ENCODE measurements at regions not wholly inside any gene's neighbourhood (a gene's known extent, or its start where the extent isn't known, plus 50 kb on each side); places are given as distances from the start of the nearest gene placed in this dataset.

DNA sequence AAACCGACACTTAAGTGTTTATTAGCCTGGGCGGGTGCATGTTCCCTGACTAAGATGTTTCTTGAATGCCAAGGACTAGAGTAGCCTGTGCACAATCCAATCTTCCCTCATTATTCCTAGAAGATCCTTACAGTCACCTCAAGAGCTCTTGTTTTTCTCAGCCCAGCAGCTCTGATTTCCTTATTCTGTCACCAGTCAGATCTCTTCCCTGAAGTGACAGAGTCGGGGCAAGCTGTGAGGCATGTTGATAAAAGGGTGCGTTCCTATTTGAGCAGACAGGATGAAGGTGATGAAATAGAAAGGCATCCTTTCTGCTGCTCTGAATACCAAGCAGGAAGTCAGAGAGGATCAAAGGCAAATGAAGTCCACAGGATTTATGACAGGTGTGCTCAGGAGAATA lies 125.6 kb upstream of the MCTP2 start:
- Histone ChIP-seq H3K27me3 (ENCODE audit: insufficient read depth, low read length, poor library complexity, severe bottlenecking) (no peaks in the 10 kb centered on the region), H3K9me2 (replicated peaks; ENCODE audit: low read depth, low read length) (no peaks in the 10 kb centered on the region), H3K4me3 (ENCODE audit: low read length, poor library complexity, severe bottlenecking) (no peak overlapping the region), H4K20me1 (ENCODE audit: insufficient read depth, low read length, poor library complexity, severe bottlenecking) (no peaks in the 10 kb centered on the region), H3K79me2 (ENCODE audit: insufficient read depth, low read length) (no peaks in the 10 kb centered on the region), H3K4me1 (ENCODE audit: insufficient read depth, low read length, poor library complexity, severe bottlenecking) (no peaks in the 10 kb centered on the region), H3K36me3 (ENCODE audit: insufficient read depth, low read length) (no peaks in the 10 kb centered on the region), H2AFZ (ENCODE audit: low read length) (no peak overlapping the region), H3K4me2 (ENCODE audit: low read depth, low read length, poor library complexity, severe bottlenecking) (no peak overlapping the region), H3K9me3 (ENCODE audit: insufficient read depth, low read depth, low read length) (no peaks in the 10 kb centered on the region), H3K9ac (ENCODE audit: low read depth, low read length, poor library complexity, severe bottlenecking) (no peak overlapping the region), H3F3A (ENCODE audit: low read depth) (no peaks in the 10 kb centered on the region)
- TF ChIP-seq, protein P1, sequence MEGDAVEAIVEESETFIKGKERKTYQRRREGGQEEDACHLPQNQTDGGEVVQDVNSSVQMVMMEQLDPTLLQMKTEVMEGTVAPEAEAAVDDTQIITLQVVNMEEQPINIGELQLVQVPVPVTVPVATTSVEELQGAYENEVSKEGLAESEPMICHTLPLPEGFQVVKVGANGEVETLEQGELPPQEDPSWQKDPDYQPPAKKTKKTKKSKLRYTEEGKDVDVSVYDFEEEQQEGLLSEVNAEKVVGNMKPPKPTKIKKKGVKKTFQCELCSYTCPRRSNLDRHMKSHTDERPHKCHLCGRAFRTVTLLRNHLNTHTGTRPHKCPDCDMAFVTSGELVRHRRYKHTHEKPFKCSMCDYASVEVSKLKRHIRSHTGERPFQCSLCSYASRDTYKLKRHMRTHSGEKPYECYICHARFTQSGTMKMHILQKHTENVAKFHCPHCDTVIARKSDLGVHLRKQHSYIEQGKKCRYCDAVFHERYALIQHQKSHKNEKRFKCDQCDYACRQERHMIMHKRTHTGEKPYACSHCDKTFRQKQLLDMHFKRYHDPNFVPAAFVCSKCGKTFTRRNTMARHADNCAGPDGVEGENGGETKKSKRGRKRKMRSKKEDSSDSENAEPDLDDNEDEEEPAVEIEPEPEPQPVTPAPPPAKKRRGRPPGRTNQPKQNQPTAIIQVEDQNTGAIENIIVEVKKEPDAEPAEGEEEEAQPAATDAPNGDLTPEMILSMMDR (conservative IDR thresholded peaks at IDR 0.05; ENCODE audit: low read length): no peak
- TF ChIP-seq EZH2phosphoT487 (IDR thresholded peaks at IDR 0.05; ENCODE audit: borderline replicate concordance): no peak

DNA sequence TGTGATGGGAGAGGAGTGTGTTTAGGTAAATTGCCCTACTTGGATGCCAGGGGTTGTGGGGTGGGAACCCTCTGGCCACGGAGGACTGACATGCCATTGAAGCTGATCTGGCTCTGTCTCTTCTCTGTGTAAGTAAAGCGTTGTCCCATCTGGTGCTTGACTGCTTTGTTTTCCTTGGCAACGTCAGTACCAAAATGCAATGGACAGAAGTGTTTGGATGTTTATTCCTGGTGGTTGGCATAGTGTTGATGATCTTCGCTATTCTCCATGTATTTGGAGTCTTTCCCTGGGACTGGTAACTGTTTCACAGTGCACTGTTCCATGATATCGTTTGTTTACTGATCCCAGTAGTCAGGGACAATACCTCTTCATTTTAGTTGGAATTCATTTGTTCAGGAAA lies 130.5 kb upstream of the MCTP2 start:
- Histone ChIP-seq H3K9ac (ENCODE audit: low read depth, low read length, poor library complexity, severe bottlenecking) (no peak overlapping the region), H3K9me3 (ENCODE audit: insufficient read depth, low read depth, low read length) (no peaks in the 10 kb centered on the region), H3K4me3 (ENCODE audit: low read length, poor library complexity, severe bottlenecking) (no peak overlapping the region), H3K79me2 (ENCODE audit: insufficient read depth, low read length) (no peaks in the 10 kb centered on the region), H3K9me2 (replicated peaks; ENCODE audit: low read depth, low read length) (no peaks in the 10 kb centered on the region), H3K4me1 (ENCODE audit: insufficient read depth, low read length, poor library complexity, severe bottlenecking) (no peaks in the 10 kb centered on the region), H2AFZ (ENCODE audit: low read length) (no peak overlapping the region), H3K27me3 (ENCODE audit: insufficient read depth, low read length, poor library complexity, severe bottlenecking) (no peaks in the 10 kb centered on the region), H3K36me3 (ENCODE audit: insufficient read depth, low read length) (no peaks in the 10 kb centered on the region), H3F3A (ENCODE audit: low read depth) (no peaks in the 10 kb centered on the region), H4K20me1 (ENCODE audit: insufficient read depth, low read length, poor library complexity, severe bottlenecking) (no peaks in the 10 kb centered on the region), H3K4me2 (ENCODE audit: low read depth, low read length, poor library complexity, severe bottlenecking) (no peak overlapping the region)
- no peak for TF ChIP-seq EZH2phosphoT487 (IDR thresholded peaks at IDR 0.05; ENCODE audit: borderline replicate concordance)
- TF ChIP-seq, protein P1 (conservative IDR thresholded peaks at IDR 0.05; ENCODE audit: low read length): no peak

DNA sequence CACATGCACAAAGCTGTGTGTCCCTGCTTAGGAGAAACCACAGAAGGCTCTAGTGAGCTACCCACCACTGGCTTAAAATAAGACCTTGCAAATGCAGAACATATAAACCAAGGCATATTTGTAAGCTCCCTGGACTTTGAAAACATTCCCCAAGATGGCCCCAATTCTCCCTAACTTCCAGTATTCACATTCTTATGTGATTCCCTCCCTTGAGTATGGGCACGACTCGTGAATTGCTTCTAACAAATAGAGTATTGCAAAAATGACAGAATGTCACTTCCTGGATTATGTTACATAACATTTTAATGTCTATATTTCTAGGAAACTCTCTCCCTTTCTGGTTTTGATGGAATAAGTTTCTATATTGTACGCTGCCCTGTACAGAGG lies 131.8 kb upstream of the MCTP2 start:
- H3K36me3 ChIP-seq (ENCODE audit: insufficient read depth, low read length): no peaks in the 10 kb centered on the region
- H3K27me3 ChIP-seq (ENCODE audit: insufficient read depth, low read length, poor library complexity, severe bottlenecking): no peaks in the 10 kb centered on the region
- H3K79me2 ChIP-seq (ENCODE audit: insufficient read depth, low read length): no peaks in the 10 kb centered on the region
- H3K4me2 ChIP-seq (ENCODE audit: low read depth, low read length, poor library complexity, severe bottlenecking): no peak overlapping the region
- no peak overlapping the region for H3K9ac ChIP-seq (ENCODE audit: low read depth, low read length, poor library complexity, severe bottlenecking)
- no peaks in the 10 kb centered on the region for H4K20me1 ChIP-seq (ENCODE audit: insufficient read depth, low read length, poor library complexity, severe bottlenecking)
- H2AFZ ChIP-seq (ENCODE audit: low read length): no peak overlapping the region
- H3F3A ChIP-seq (ENCODE audit: low read depth): no peaks in the 10 kb centered on the region
- H3K9me2 ChIP-seq (replicated peaks; ENCODE audit: low read depth, low read length): no peaks in the 10 kb centered on the region
- no peak overlapping the region for H3K4me3 ChIP-seq (ENCODE audit: low read length, poor library complexity, severe bottlenecking)
- no peaks in the 10 kb centered on the region for H3K9me3 ChIP-seq (ENCODE audit: insufficient read depth, low read depth, low read length)
- H3K4me1 ChIP-seq (ENCODE audit: insufficient read depth, low read length, poor library complexity, severe bottlenecking): no peaks in the 10 kb centered on the region
- no peak for TF ChIP-seq EZH2phosphoT487 (IDR thresholded peaks at IDR 0.05; ENCODE audit: borderline replicate concordance)
- TF ChIP-seq, protein P1 (conservative IDR thresholded peaks at IDR 0.05; ENCODE audit: low read length): no peak

Data from Loucy (cell line).